HCT116 (cell line): ENCODE measurements at regions not wholly inside any gene's neighbourhood (a gene's known extent, or its start where the extent isn't known, plus 50 kb on each side); places are given as distances from the start of the nearest gene placed in this dataset.

Experiments
- ATAC-seq: fragments of 200-7000 bp; cut with Tn5 transposase; 2 replicates; pipeline ENCODE4 v1.9.1; 2020; ENCODE audit warnings: mild to moderate bottlenecking, moderate library complexity
- BruUV-seq: library from RNA; stranded (reverse); fragments of 400-500 nt; replicated peaks from 2 replicates; lab custom pipeline; 2021; lab: Mats Ljungman, UMichigan
- CTCF ChIA-PET: fragments of 300-600 bp; sonication (Branson Sonifier 250); formaldehyde crosslinking; loops from one replicate; lab custom pipeline; 2021; ENCODE audit warnings: antibody characterized with exemption; lab: Charles Lee
- POLR2A ChIA-PET: fragments of 300-600, 350-600 bp; sonication (Branson Sonifier 250); formaldehyde crosslinking; loops from one replicate; lab custom pipeline; 2021; ENCODE audit warnings: antibody characterized with exemption; lab: Charles Lee
- RAD21 ChIA-PET, 2 experiments: fragments of 300-600 bp; sonication (Branson Sonifier 250); formaldehyde crosslinking; loops; one replicate each; lab custom pipeline; 2023; ENCODE audit warnings: low total read pairs in 2 of 2; ENCODE audit not compliant: uncharacterized antibody in 2 of 2, unreplicated experiment in 2 of 2, low non-redundant PET in 1 of 2; lab: Charles Lee
- DNase-seq: peaks from one replicate; pipeline ENCODE4 v3.0.0-alpha.2; 2010; ENCODE audit warnings: low read depth, low spot score
- H2AFZ ChIP-seq: fragments of 200-600 bp; shearing (Covaris generic), sonication (generic); 2 replicates; pipeline ENCODE4 v1.6.1; 2017; ENCODE audit warnings: low read depth, mixed run types, mixed read lengths, antibody characterized with exemption, low read length; ENCODE audit not compliant: poor library complexity, severe bottlenecking
- H3K27ac ChIP-seq: 2 replicates; pipeline ENCODE4 v1.5.1; 2012; ENCODE audit warnings: low read depth, low read length
- H3K27me3 ChIP-seq: fragments of 200-600 bp; sonication (generic); 2 replicates; pipeline ENCODE4 v1.6.1; 2016; ENCODE audit warnings: mixed run types, low read length, mixed read lengths; ENCODE audit not compliant: insufficient read depth
- H3K36me3 ChIP-seq, 2 experiments: fragments of 200-500 bp in 1 of 2; fragments of 200-600 bp in 1 of 2; sonication (Bioruptor generic) in 1 of 2; sonication (generic) in 1 of 2; 2 replicates each; pipeline versions ENCODE4 v1.5.1 to v1.6.1; 2014 to 2016; ENCODE audit warnings: low read length in 2 of 2, inconsistent platforms in 1 of 2, mixed read lengths in 1 of 2, mixed run types in 1 of 2; ENCODE audit not compliant: insufficient read depth in 2 of 2, control insufficient read depth in 1 of 2
- H3K4me1 ChIP-seq, 2 experiments: fragments of 200-600 bp in 1 of 2; sonication (generic) in 1 of 2; 2 replicates each; pipeline versions ENCODE4 v1.5.1 to v1.6.1; 2012 to 2017; ENCODE audit warnings: low read length in 2 of 2, inconsistent platforms in 1 of 2, mild to moderate bottlenecking in 1 of 2, mixed read lengths in 1 of 2, mixed run types in 1 of 2, moderate library complexity in 1 of 2; ENCODE audit not compliant: insufficient read depth in 2 of 2, control insufficient read depth in 1 of 2
- H3K4me2 ChIP-seq: fragments of 200-600 bp; sonication (generic); 2 replicates; pipeline ENCODE4 v1.6.1; 2017; ENCODE audit warnings: mixed run types, low read length, mixed read lengths
- H3K4me3 ChIP-seq, 2 experiments: fragments of 200-600 bp in 1 of 2; sonication (generic) in 1 of 2; replicated peaks in 1 of 2; 2 replicates each; pipeline ENCODE4 v1.5.1; 2011 to 2016; ENCODE audit warnings: low read length in 2 of 2, control low read depth in 1 of 2, low read depth in 1 of 2, mild to moderate bottlenecking in 1 of 2, mixed read lengths in 1 of 2, mixed run types in 1 of 2
- H3K79me2 ChIP-seq: fragments of 200-600 bp; sonication (generic); 2 replicates; pipeline ENCODE4 v1.6.1; 2017; ENCODE audit warnings: mild to moderate bottlenecking, mixed run types, low read length, moderate library complexity, mixed read lengths; ENCODE audit not compliant: insufficient read depth
- H3K9ac ChIP-seq: fragments of 200-600 bp; sonication (generic); 2 replicates; pipeline ENCODE4 v1.6.1; 2016; ENCODE audit warnings: low read length, mixed read lengths
- H3K9me2 ChIP-seq: fragments of 200-600 bp; sonication (generic), shearing (Covaris generic); 2 replicates; pipeline ENCODE4 v1.6.1; 2017; ENCODE audit warnings: mixed run types, mild to moderate bottlenecking, moderate library complexity; ENCODE audit not compliant: insufficient read depth
- H3K9me3 ChIP-seq, 2 experiments: fragments of 200-500 bp in 1 of 2; fragments of 200-600 bp in 1 of 2; sonication (Bioruptor generic) in 1 of 2; sonication (generic) in 1 of 2; 2 replicates each; pipeline ENCODE4 v1.6.1; 2014 to 2017; ENCODE audit warnings: low read length in 2 of 2, mixed read lengths in 2 of 2, inconsistent platforms in 1 of 2, low read depth in 1 of 2, mild to moderate bottlenecking in 1 of 2, mixed run types in 1 of 2, moderate library complexity in 1 of 2; ENCODE audit not compliant: control insufficient read depth in 1 of 2, insufficient read depth in 1 of 2
- H4K20me1 ChIP-seq: fragments of 200-600 bp; sonication (generic), shearing (Covaris generic); 2 replicates; pipeline ENCODE4 v1.6.1; 2017; ENCODE audit warnings: mixed run types, mild to moderate bottlenecking, moderate library complexity; ENCODE audit not compliant: insufficient read depth
- ATF3 ChIP-seq: IDR thresholded peaks from 2 replicates; pipeline ENCODE4 v1.6.1; 2012
- CBX3 ChIP-seq: IDR thresholded peaks from 2 replicates; pipeline ENCODE4 v1.6.1; 2012; ENCODE audit warnings: low read depth
- CEBPB ChIP-seq: IDR thresholded peaks from 2 replicates; pipeline ENCODE4 v1.6.1; 2012; ENCODE audit warnings: low read depth
- CTCF ChIP-seq, 3 experiments: fragments of 200-600 bp in 1 of 3; sonication (generic) in 1 of 3; IDR thresholded peaks in 2 of 3; conservative IDR thresholded peaks in 1 of 3; 2 replicates each; pipeline ENCODE4 v1.5.1; 2012 to 2017; ENCODE audit warnings: low read depth in 2 of 3, low read length in 2 of 3, antibody characterized with exemption in 1 of 3, borderline replicate concordance in 1 of 3, control low read depth in 1 of 3, mild to moderate bottlenecking in 1 of 3, mixed read lengths in 1 of 3, mixed run types in 1 of 3, moderate library complexity in 1 of 3; ENCODE audit not compliant: insufficient read depth in 1 of 3
- EGR1 ChIP-seq: IDR thresholded peaks from 2 replicates; pipeline ENCODE4 v1.6.1; 2012; ENCODE audit warnings: low read depth
- EZH2 ChIP-seq: fragments of 200-600 bp; sonication (generic); IDR thresholded peaks from 2 replicates; pipeline ENCODE4 v1.6.1; 2017; ENCODE audit warnings: antibody characterized with exemption, mixed run types
- FOSL1 ChIP-seq: IDR thresholded peaks from 2 replicates; pipeline ENCODE4 v1.6.1; 2012; ENCODE audit warnings: low read depth
- JUND ChIP-seq: IDR thresholded peaks from 2 replicates; pipeline ENCODE4 v1.6.1; 2012
- MAX ChIP-seq: IDR thresholded peaks from 2 replicates; pipeline ENCODE4 v1.6.1; 2012
- POLR2A ChIP-seq: IDR thresholded peaks from 2 replicates; pipeline ENCODE4 v1.7.0; 2011; ENCODE audit warnings: borderline replicate concordance; ENCODE audit not compliant: insufficient read depth, insufficient read length; ENCODE audit errors: extremely low read depth
- POLR2AphosphoS5 ChIP-seq: IDR thresholded peaks from 2 replicates; pipeline ENCODE4 v1.6.1; 2011; ENCODE audit warnings: mild to moderate bottlenecking, low read depth, low read length, moderate library complexity
- REST ChIP-seq: IDR thresholded peaks from 2 replicates; pipeline ENCODE4 v1.6.1; 2012; ENCODE audit warnings: low read depth
- SIN3A ChIP-seq: IDR thresholded peaks from 2 replicates; pipeline ENCODE4 v1.6.1; 2012; ENCODE audit warnings: low read depth
- SP1 ChIP-seq: IDR thresholded peaks from 2 replicates; pipeline ENCODE4 v1.6.1; 2012; ENCODE audit warnings: low read depth
- SRF ChIP-seq: IDR thresholded peaks from 2 replicates; pipeline ENCODE4 v1.6.1; 2012; ENCODE audit warnings: low read depth
- TCF7L2 ChIP-seq: IDR thresholded peaks from 2 replicates; pipeline ENCODE4 v1.7.0; 2011; ENCODE audit warnings: borderline replicate concordance, inconsistent platforms; ENCODE audit not compliant: insufficient read depth, insufficient read length; ENCODE audit errors: extremely low read depth
- YY1 ChIP-seq: IDR thresholded peaks from 2 replicates; pipeline ENCODE4 v1.6.1; 2011; ENCODE audit warnings: low read length, low read depth, moderate library complexity, mild to moderate bottlenecking; ENCODE audit not compliant: insufficient replicate concordance; ENCODE audit errors: extremely low read depth
- ZBTB33 ChIP-seq: IDR thresholded peaks from 2 replicates; pipeline ENCODE4 v1.6.1; 2011; ENCODE audit warnings: mild to moderate bottlenecking, low read length, moderate library complexity; ENCODE audit not compliant: insufficient replicate concordance; ENCODE audit errors: extremely low read depth
- ZFX ChIP-seq: fragments of 450-650 bp; IDR thresholded peaks from 2 replicates; pipeline ENCODE4 v1.6.1; 2017
- ZNF274 ChIP-seq: fragments of 200-500 bp; sonication (Bioruptor generic); IDR thresholded peaks from 2 replicates; pipeline ENCODE4 v1.6.1; 2014; ENCODE audit warnings: mild to moderate bottlenecking, low read depth, low read length, inconsistent platforms
- intact Hi-C: fragments of 100-400 bp; cut with micrococcal nuclease; formaldehyde crosslinking; loops from 2 replicates; pipeline ENCODE4 v1.10.0; 2022

- CTCF ChIA-PET = interaction anchor here (1.6 kb wide), 1 partner anchor 10 kb away, joined by 3 read pairs; no protein-coding TSS in a partner anchor
- Histone ChIP-seq H3K4me3 (no peak overlapping the region), H3K9ac (no peak overlapping the region), H3K4me2 (no peak overlapping the region), H3K27ac (no peak overlapping the region), H3K4me1 (peaks cover 12 to 41% of the 10 kb centered on the region in 2 experiments), H3K9me2 (no peaks in the 10 kb centered on the region), H3K9me3 (no peaks in the 10 kb centered on the region), H3K79me2 (no peaks in the 10 kb centered on the region), H3K36me3 (no peaks in the 10 kb centered on the region), H3K27me3 (no peaks in the 10 kb centered on the region), H4K20me1 (no peaks in the 10 kb centered on the region), H2AFZ (no peak overlapping the region)
- TF ChIP-seq CBX3 (no peak), JUND (no peak), SP1 (no peak), SRF (no peak), POLR2A (no peak), YY1 (no peak), SIN3A (no peak), ATF3 (no peak), MAX (no peak), EZH2 (no peak), TCF7L2 (no peak), ZBTB33 (no peak), POLR2AphosphoS5 (no peak), ZNF274 (no peak), ZFX (no peak), FOSL1 (no peak), CEBPB (no peak), EGR1 (no peak), REST (no peak), CTCF (IDR thresholded peaks at IDR 0.05 in 2 of 3, conservative IDR thresholded peaks at IDR 0.05 in 1 of 3; ENCODE audit: borderline replicate concordance in 1 of 3, insufficient read depth in 1 of 3, low read depth in 2 of 3, low read length in 2 of 3) (no peak)
- no peak for ATAC-seq
- RAD21 ChIA-PET = no interaction called here
- no TSS peak for BruUV-seq
- no peak for DNase-seq
- POLR2A ChIA-PET = interaction anchor here (1.3 kb wide), 1 partner anchor 10 kb away, joined by 4 read pairs; no protein-coding TSS in a partner anchor
- intact Hi-C loops = no loop called here
Measured at GRCh38 chr17:63032142-63032541, 66.1 kb downstream of the TANC2 start.
